K562 (cell line): ENCODE measurements at regions not wholly inside any gene's neighbourhood (a gene's known extent, or its start where the extent isn't known, plus 50 kb on each side); places are given as distances from the start of the nearest gene placed in this dataset.

Source experiments
- DIDO1 ChIP-seq: fragments of 450-650 bp; IDR thresholded peaks from 2 replicates; pipeline ENCODE4 v1.6.1; 2016; ENCODE audit warnings: low read depth, missing biosample characterization, missing genetic modification characterization
- ERF ChIP-seq: fragments of 450-650 bp; formaldehyde crosslinking; IDR thresholded peaks from 2 replicates; pipeline ENCODE4 v1.4.0; 2020; ENCODE audit warnings: mild to moderate bottlenecking, mixed read lengths
- KDM1A ChIP-seq, 2 experiments: fragments of 450-650 bp; IDR thresholded peaks; 2 replicates each; pipeline ENCODE4 v1.6.1; 2016; ENCODE audit warnings: mild to moderate bottlenecking in 2 of 2
- PTBP1 ChIP-seq: fragments of 200-400 bp; formaldehyde crosslinking; IDR thresholded peaks from 2 replicates; pipeline ENCODE4 v1.6.1; 2017; ENCODE audit warnings: low read depth, low read length
- SREBF2 ChIP-seq: sonication (generic); formaldehyde crosslinking; IDR thresholded peaks from 2 replicates; pipeline ENCODE4 v1.4.0; 2020; ENCODE audit warnings: mild to moderate bottlenecking, missing genetic modification reagents
- ZNF175 ChIP-seq: fragments of 200-800 bp; sonication (Bioruptor generic); IDR thresholded peaks from 2 replicates; pipeline ENCODE4 v1.6.1; 2016; ENCODE audit warnings: low read depth, mild to moderate bottlenecking, missing genetic modification characterization, missing compliant biosample characterization
- ZNF589 ChIP-seq: fragments of 200-800 bp; sonication (Bioruptor generic); IDR thresholded peaks from 2 replicates; pipeline ENCODE4 v1.6.1; 2016; ENCODE audit warnings: low read depth, missing genetic modification characterization, missing compliant biosample characterization
- ZNF766 ChIP-seq: fragments of 200-800 bp; sonication (Bioruptor generic); conservative IDR thresholded peaks from 2 replicates; pipeline ENCODE4 v1.6.1; 2016; ENCODE audit warnings: missing genetic modification characterization, missing compliant biosample characterization
- TF ChIP-seq, protein P1 (sequence below): fragments of 250-450 bp; sonication (Bioruptor Pico); IDR thresholded peaks from 2 replicates; pipeline ENCODE4 v1.9.0; 2021; ENCODE audit warnings: mild to moderate bottlenecking
- TF ChIP-seq, protein P2 (sequence below): fragments of 250-450 bp; sonication (Bioruptor Pico); IDR thresholded peaks from 2 replicates; pipeline ENCODE4 v1.5.0; 2021; ENCODE audit warnings: mild to moderate bottlenecking, moderate library complexity
- TF ChIP-seq, protein P3 (sequence below), 2 experiments: fragments of 450-650 bp in 1 of 2; sonication (generic) in 1 of 2; formaldehyde crosslinking in 1 of 2; IDR thresholded peaks; 2 replicates each; pipeline versions ENCODE4 v1.7.1 to v1.9.0; 2016 to 2022; ENCODE audit warnings: inconsistent platforms in 1 of 2, mild to moderate bottlenecking in 1 of 2, missing genetic modification reagents in 1 of 2
- TF ChIP-seq, protein P4 (sequence below), 3 experiments: fragments of 200-800 bp in 1 of 3; sonication (Bioruptor generic) in 1 of 3; sonication (generic) in 1 of 3; formaldehyde crosslinking in 1 of 3; IDR thresholded peaks; 2 replicates each; pipeline versions ENCODE4 v1.6.1 to v1.8.0; 2016 to 2022; ENCODE audit warnings: mild to moderate bottlenecking in 2 of 3, missing compliant biosample characterization in 2 of 3, missing genetic modification characterization in 2 of 3, missing genetic modification reagents in 1 of 3

DNA sequence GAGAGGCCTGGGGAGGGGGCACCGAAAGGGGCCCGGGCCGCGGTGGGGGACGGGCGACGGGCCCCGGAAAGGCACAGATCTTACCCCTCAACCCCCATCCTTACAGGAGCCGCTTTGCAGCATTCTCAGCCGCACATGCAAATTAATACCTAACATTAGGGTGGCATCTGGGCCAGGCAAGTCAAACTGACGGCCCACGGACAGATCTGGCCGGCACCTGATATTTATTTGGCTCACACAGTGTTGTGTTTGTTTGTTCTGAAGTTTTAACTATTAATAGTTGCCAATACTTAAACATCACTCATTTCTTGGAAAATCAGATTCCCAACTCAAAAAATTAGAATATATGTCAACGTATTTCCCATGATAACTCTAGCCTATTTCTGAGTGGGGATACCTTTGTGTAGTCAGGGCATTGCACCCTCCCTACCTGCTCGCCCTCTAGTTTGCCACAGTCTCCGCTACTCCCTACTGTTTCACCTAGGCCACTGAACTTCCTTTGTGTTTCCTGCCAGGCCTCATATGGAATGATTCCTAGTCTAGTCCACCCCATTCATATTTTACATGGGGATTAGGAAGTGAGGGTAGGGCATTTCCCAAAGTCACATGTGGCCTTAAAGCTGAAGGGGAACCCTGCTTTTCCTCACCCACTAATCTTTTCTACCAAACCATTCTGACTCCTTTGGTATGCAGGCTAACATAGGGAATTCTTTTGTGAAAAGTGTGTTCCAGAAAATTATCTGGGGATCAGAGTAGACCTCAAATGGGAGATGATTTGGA, 71.9 kb upstream of the LARP1 start (continued):
- no peak for TF ChIP-seq ZNF589 (CRISPR knock-in tag)
- TF ChIP-seq KDM1A (IDR thresholded peaks at IDR 0.05): peak in 1 of 2 experiments; percentile 7; a peak in 1 of 4 replicates
- TF ChIP-seq, protein P1, sequence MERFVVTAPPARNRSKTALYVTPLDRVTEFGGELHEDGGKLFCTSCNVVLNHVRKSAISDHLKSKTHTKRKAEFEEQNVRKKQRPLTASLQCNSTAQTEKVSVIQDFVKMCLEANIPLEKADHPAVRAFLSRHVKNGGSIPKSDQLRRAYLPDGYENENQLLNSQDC (CRISPR knock-in tag): no peak
- no peak for TF ChIP-seq SREBF2 (CRISPR knock-in tag)
- TF ChIP-seq, protein P2, sequence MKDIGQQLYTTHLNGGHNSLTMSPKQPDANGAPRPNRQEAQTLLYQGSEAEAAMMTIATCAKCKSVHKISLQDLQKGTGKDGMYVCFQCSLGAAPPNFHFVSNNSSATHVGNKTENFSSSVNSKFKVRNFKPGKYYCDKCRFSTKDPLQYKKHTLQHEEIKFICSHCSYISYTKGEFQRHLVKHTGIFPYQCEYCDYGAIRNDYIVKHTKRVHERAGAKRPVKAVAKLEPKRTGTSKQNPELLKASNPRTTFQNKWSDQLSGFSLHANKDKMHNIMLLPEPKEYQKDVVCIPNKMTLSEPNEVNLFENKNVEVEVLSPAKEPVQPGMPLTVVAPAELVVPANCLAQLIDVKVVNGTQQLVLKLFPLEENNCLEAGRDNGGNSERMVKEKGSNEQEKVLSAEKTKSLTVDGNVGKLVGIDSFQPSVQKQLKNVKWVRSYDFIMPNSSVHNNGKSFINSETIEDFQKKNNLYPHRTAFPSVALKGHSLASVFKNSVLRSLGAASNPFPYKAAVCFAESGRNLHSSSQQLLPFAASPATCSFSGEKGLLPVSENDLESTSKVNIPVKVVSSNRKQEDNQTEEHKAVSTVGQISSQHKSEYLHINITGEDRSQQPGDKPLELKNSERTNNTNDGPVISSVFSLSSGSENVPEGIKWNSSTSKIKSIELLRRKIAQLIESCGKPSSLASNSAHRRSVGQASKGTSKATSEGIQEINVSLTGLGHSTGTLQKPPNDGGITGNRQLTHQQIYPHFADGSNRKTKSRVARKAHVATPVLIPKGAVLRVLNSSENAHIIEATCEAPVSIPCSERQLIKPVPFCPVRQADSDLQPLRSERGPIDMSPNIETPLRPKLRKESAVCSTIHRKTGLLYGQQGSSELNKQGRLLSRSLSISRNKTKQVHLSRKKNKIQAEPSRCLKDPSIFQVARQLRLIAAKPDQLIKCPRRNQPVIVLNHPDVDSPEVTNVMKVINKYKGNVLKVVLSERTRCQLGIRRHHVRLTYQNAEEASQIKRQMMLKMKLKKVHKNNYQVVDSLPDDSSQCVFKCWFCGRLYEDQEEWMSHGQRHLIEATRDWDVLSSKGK: no peak
- TF ChIP-seq ERF (CRISPR knock-in tag): no peak
- TF ChIP-seq PTBP1: no peak
- TF ChIP-seq, protein P3, sequence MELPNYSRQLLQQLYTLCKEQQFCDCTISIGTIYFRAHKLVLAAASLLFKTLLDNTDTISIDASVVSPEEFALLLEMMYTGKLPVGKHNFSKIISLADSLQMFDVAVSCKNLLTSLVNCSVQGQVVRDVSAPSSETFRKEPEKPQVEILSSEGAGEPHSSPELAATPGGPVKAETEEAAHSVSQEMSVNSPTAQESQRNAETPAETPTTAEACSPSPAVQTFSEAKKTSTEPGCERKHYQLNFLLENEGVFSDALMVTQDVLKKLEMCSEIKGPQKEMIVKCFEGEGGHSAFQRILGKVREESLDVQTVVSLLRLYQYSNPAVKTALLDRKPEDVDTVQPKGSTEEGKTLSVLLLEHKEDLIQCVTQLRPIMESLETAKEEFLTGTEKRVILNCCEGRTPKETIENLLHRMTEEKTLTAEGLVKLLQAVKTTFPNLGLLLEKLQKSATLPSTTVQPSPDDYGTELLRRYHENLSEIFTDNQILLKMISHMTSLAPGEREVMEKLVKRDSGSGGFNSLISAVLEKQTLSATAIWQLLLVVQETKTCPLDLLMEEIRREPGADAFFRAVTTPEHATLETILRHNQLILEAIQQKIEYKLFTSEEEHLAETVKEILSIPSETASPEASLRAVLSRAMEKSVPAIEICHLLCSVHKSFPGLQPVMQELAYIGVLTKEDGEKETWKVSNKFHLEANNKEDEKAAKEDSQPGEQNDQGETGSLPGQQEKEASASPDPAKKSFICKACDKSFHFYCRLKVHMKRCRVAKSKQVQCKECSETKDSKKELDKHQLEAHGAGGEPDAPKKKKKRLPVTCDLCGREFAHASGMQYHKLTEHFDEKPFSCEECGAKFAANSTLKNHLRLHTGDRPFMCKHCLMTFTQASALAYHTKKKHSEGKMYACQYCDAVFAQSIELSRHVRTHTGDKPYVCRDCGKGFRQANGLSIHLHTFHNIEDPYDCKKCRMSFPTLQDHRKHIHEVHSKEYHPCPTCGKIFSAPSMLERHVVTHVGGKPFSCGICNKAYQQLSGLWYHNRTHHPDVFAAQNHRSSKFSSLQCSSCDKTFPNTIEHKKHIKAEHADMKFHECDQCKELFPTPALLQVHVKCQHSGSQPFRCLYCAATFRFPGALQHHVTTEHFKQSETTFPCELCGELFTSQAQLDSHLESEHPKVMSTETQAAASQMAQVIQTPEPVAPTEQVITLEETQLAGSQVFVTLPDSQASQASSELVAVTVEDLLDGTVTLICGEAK (IDR thresholded peaks at IDR 0.05): peak; percentile 32; the same call in 1 of the 2 replicates
- TF ChIP-seq, protein P3 (CRISPR knock-in tag; IDR thresholded peaks at IDR 0.05): no peak
- no peak for TF ChIP-seq ZNF175 (CRISPR knock-in tag)
- TF ChIP-seq ZNF766 (CRISPR knock-in tag): peak; percentile 20; the same call in 1 of the 2 replicates
- no peak for TF ChIP-seq DIDO1 (tag)
- TF ChIP-seq, protein P4, sequence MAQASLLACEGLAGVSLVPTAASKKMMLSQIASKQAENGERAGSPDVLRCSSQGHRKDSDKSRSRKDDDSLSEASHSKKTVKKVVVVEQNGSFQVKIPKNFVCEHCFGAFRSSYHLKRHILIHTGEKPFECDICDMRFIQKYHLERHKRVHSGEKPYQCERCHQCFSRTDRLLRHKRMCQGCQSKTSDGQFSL (CRISPR knock-in tag; IDR thresholded peaks at IDR 0.05): no peak
- TF ChIP-seq, protein P4 (tag; IDR thresholded peaks at IDR 0.05): 0 out of 4 replicates have a peak, but pooled peaks of 1 of the 2 experiments have one; percentile 27
